Activated naive CD4-positive, alpha-beta T cell treated with anti-CD3 and anti-CD28 coated beads for 36 hours (primary cell): ENCODE measurements at regions not wholly inside any gene's neighbourhood (a gene's known extent, or its start where the extent isn't known, plus 50 kb on each side); places are given as distances from the start of the nearest gene placed in this dataset.

Experiments
- CTCF ChIA-PET: fragments of 350-600 bp; sonication (Branson Sonifier 250); formaldehyde crosslinking; loops from one replicate; lab custom pipeline; 2021; ENCODE audit warnings: antibody characterized with exemption; lab: Charles Lee
- DNase-seq: peaks from one replicate; pipeline ENCODE4 v3.0.0-alpha.2; 2020
- H3K27ac Mint-ChIP-seq: one replicate; pipeline ENCODE4 v1.8.0; 2021; ENCODE audit warnings: mild to moderate bottlenecking, mixed read lengths
- H3K27me3 Mint-ChIP-seq: one replicate; pipeline ENCODE4 v1.8.0; 2021; ENCODE audit warnings: low read depth, mixed read lengths
- H3K36me3 Mint-ChIP-seq: one replicate; pipeline ENCODE4 v1.8.0; 2021; ENCODE audit warnings: low read depth, mixed read lengths
- H3K4me1 Mint-ChIP-seq: one replicate; pipeline ENCODE4 v1.8.0; 2021; ENCODE audit warnings: low read depth, mixed read lengths
- H3K4me3 Mint-ChIP-seq: one replicate; pipeline ENCODE4 v1.8.0; 2021; ENCODE audit warnings: mild to moderate bottlenecking, moderate library complexity, mixed read lengths
- H3K9me3 Mint-ChIP-seq: one replicate; pipeline ENCODE4 v1.8.0; 2021; ENCODE audit warnings: mixed read lengths
- intact Hi-C: fragments of 100-400 bp; cut with micrococcal nuclease; formaldehyde crosslinking; loops from one replicate; pipeline ENCODE4 v1.15.1; 2023

DNA sequence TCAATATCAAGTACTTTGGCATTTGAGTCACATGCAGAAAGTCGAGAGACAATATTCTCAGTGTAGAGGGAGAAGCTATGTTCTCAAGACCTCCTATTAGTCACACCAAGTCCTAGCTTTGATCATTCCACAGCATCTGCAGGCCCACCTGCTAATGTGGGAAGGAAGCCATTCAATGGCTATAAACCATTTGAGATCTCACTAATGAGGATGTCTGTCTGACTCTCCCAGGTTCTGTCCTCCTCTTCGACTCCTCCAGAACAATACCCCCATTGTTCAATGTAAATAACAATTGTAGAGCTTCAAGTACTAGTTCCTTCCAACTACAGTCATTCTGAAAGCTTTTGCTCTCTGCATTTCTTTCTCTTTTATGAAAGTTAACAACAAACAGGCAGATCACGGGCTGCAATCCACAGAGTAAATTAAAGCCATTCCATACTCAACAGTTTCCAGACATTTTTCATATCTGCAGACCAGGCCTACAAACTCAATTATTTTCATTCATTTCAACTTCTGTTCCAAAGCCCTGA lies 140.2 kb upstream of the EDNRA start:
- Mint-ChIP-seq H3K9me3 (no peaks in the 10 kb centered on the region), H3K27ac (no peak overlapping the region)
- intact Hi-C loops: no loop called here

DNA sequence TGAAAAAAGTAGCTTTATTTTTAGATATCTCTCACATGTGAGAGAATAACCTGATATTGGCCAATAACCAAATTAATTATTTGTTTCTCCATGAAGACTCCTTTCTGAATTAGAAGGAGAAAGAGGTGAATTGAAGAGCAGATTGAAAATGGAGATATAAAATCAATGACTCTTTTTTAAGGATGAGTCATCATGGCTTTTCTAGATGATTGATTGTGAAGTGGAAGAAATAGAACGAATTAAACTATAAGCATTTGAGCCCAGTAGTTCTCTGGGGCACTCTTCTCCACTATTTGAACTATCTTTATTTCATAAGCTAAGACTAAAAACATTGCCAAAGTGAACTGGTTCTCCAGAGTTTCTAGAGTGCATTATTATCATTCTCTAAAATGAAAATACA lies 137.2 kb upstream of the EDNRA start:
- H3K27ac Mint-ChIP-seq: no peak overlapping the region
- intact Hi-C loops: no loop called here
- H3K4me3 Mint-ChIP-seq: no peak overlapping the region
- DNase-seq: no peak
- H3K9me3 Mint-ChIP-seq: no peaks in the 10 kb centered on the region
- peaks cover 3% of the 10 kb centered on the region for H3K27me3 Mint-ChIP-seq
- no peaks in the 10 kb centered on the region for H3K36me3 Mint-ChIP-seq
- CTCF ChIA-PET: no interaction called here
- no peaks in the 10 kb centered on the region for H3K4me1 Mint-ChIP-seq

More for the DNA sequence above, 140.2 kb upstream of the EDNRA start:
- no peak for DNase-seq
- H3K27me3 Mint-ChIP-seq: peaks cover 3% of the 10 kb centered on the region
- no peak overlapping the region for H3K4me3 Mint-ChIP-seq
- H3K4me1 Mint-ChIP-seq: no peaks in the 10 kb centered on the region
- CTCF ChIA-PET: no interaction called here
- H3K36me3 Mint-ChIP-seq: no peaks in the 10 kb centered on the region

DNA sequence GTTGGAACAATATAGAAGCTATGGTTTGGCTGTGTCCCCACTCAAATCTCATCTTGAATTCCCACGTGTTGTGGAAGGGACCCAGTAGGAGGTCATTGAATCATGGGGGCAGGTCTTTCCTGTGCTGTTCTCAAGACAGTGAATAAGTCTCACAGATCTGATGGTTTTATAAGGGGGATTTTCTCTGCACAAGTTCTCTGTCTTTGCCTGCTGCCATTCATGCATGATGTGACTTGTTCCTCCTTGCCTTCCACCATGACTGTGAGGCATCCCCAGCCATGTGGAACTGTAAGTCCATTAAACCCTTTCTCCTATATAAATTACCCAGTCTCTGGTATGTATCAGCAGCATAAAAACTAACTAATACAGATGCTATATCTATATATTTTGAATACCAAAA lies 135.2 kb upstream of the EDNRA start:
- peaks cover 3% of the 10 kb centered on the region for H3K27me3 Mint-ChIP-seq
- H3K36me3 Mint-ChIP-seq: no peaks in the 10 kb centered on the region
- H3K27ac Mint-ChIP-seq: no peak overlapping the region
- H3K9me3 Mint-ChIP-seq: no peaks in the 10 kb centered on the region
- H3K4me1 Mint-ChIP-seq: no peaks in the 10 kb centered on the region
- H3K4me3 Mint-ChIP-seq: no peak overlapping the region
- no peak for DNase-seq
- intact Hi-C loops: no loop called here
- CTCF ChIA-PET: no interaction called here

DNA sequence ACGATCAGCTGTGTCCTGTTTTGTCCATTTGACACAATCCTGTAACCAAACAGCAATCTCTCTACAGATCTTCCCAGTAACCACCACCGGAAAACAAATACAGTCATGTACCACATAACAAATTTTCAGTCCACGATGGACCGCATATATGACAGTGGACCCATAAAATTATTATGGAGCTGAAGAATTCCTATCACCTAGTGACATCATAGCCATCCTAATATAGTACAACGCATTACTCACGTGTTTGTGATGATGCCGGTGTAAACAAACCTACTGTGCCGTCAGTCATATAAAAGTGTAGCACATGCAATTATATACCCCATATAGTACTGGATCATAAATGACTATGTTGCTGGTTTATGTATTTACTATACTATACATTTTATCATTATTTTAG lies 133.7 kb upstream of the EDNRA start:
- CTCF ChIA-PET: no interaction called here
- Mint-ChIP-seq H3K4me1 (no peaks in the 10 kb centered on the region), H3K4me3 (no peak overlapping the region), H3K27ac (no peak overlapping the region), H3K36me3 (no peaks in the 10 kb centered on the region), H3K27me3 (no peaks in the 10 kb centered on the region), H3K9me3 (no peaks in the 10 kb centered on the region)
- no peak for DNase-seq
- intact Hi-C loops: no loop called here

DNA sequence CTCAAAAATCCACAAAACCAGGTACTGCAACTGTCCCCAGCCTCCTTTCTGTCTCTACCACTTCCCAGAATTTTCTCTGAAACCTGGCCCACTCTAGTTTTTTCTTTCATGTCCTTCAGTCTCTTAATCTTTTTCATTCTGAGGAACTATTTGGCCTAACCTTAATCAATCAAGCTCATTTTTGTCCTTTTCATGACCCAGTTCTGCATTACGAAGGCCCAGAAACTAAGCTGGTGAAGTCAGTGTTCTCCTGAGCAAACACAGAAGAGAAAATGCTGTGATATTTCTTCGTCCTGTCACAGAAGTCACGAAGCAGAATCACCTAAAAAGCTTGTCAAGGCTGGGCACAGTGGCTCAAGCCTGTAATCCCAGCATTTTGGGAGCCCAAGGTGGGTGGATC lies 131.7 kb upstream of the EDNRA start:
- Mint-ChIP-seq H3K9me3 (peaks cover 2% of the 10 kb centered on the region), H3K4me1 (no peaks in the 10 kb centered on the region), H3K27ac (no peak overlapping the region), H3K36me3 (no peaks in the 10 kb centered on the region), H3K27me3 (no peaks in the 10 kb centered on the region), H3K4me3 (no peak overlapping the region)
- no peak for DNase-seq
- CTCF ChIA-PET: no interaction called here
- intact Hi-C loops: no loop called here

DNA sequence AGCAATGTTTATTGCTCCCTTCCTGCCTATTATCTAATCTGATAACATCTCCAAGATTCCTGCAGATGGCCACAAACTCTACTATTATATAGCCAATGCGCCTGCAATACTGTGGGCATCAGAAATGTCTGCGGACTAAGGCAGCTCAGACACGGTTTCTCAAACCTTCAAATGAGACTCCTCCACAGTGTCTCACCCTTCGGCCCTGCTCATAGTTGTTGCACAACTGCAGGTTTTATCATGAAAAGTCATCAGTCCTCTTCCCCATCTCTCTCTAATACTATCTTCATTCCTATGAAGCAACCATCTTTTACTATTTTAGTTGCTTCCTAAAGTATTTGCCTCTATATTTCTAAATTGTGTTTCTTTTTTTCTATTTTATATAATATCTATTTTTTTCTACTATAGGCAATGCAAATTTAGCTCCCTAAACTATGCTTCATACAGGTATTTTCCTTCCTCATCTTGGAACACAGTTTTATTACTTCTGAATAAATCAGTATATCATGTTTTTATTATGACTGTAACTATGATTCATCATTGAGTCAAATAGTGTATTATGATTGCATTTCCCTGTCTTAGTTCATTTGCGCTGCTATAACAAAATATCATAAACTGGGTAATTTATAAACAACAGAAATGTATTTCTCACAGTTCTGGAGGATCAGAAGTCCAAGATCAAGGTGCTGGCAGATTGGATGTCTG lies 129.7 kb upstream of the EDNRA start:
- H3K4me1 Mint-ChIP-seq: no peaks in the 10 kb centered on the region
- CTCF ChIA-PET: interaction anchor here (1.2 kb wide), 1 partner anchor 12 kb away, joined by 3 read pairs; no protein-coding TSS in a partner anchor
- H3K27me3 Mint-ChIP-seq: no peaks in the 10 kb centered on the region
- no peaks in the 10 kb centered on the region for H3K36me3 Mint-ChIP-seq
- H3K27ac Mint-ChIP-seq: no peak overlapping the region
- intact Hi-C loops: no loop called here
- DNase-seq: no peak
- H3K4me3 Mint-ChIP-seq: no peak overlapping the region
- H3K9me3 Mint-ChIP-seq: peaks cover 2% of the 10 kb centered on the region

DNA sequence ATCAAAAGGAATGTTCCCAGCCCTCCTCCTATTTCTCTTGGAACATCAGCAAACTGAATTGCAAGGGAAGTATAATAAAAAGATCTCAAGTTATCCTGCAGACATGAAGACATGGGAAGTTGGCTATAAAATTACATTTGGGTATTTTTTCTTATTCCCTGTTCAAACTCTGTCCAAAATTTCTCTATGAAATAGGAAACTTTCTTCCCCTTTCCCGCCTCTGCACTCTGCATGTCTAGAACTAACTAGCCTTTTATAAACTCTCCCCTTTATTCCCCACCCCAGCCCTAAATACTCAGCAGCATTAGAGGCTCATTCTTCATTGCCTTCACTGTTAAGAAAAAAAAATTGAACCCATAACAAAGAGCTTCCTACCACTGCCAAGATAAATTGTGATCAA lies 126.7 kb upstream of the EDNRA start:
- Mint-ChIP-seq H3K4me3 (no peak overlapping the region), H3K36me3 (no peaks in the 10 kb centered on the region), H3K27ac (no peak overlapping the region), H3K27me3 (no peaks in the 10 kb centered on the region), H3K4me1 (no peaks in the 10 kb centered on the region), H3K9me3 (peaks cover 2% of the 10 kb centered on the region)
- DNase-seq: no peak
- intact Hi-C loops: no loop called here
- CTCF ChIA-PET: no interaction called here

DNA sequence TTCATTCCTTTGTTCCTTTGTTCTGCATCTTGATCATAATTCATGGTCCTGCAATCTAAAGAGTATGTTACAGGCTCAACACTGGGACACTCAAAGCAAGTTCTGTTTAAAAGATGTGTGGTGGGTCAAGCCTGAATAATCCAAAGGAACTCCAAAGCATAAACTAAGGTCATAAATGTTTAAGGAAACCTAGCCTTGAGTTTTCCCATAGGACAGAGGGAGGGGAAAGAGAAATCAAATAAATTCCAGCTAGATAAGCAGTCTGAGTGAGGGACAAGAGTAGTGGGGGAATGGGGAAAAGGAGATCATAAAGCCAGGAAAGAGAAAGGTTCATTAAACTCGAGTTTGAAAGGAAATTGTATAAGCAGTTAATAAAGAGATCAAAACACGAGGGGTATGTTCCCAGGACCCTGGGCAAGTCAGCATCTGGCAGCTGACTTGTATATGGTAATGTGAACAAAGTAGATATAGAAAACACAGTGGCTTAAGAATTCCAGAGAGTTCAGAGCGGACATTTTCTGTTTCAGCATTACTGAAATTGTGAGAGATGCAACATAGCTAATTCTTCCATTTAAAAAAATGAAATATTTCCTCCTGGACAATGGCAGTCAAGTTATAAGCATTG lies 125.8 kb upstream of the EDNRA start:
- CTCF ChIA-PET: interaction anchor here (0.7 kb wide), 1 partner anchor 401 kb away, joined by 3 read pairs; no protein-coding TSS in a partner anchor
- Mint-ChIP-seq H3K4me1 (no peaks in the 10 kb centered on the region), H3K27ac (no peak overlapping the region), H3K36me3 (no peaks in the 10 kb centered on the region), H3K9me3 (peaks cover 2% of the 10 kb centered on the region), H3K27me3 (no peaks in the 10 kb centered on the region), H3K4me3 (no peak overlapping the region)
- no peak for DNase-seq
- intact Hi-C loops: loop anchor here (5.0 kb wide), 1 partner anchor 1497 kb away; no protein-coding TSS in a partner anchor

DNA sequence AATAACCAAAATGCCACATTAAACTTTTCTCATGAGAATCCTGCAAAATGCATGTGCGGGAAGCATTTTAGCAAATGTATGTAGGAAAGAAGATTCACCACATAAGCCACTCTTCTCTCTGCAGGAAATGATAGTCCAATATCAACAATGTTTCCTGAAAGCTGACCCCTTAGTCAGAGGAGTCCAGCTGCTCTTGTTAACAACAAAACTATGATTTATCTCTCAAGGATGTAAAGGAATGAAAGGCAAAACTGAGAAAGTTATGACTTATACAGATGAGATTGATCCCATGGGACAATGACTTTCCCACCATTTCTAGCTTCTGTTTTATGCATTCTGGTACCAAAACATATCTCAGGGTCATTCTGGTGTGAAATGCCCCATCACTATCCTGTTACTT lies 125.0 kb upstream of the EDNRA start:
- H3K27me3 Mint-ChIP-seq: no peaks in the 10 kb centered on the region
- H3K36me3 Mint-ChIP-seq: no peaks in the 10 kb centered on the region
- no peak overlapping the region for H3K4me3 Mint-ChIP-seq
- H3K4me1 Mint-ChIP-seq: no peaks in the 10 kb centered on the region
- DNase-seq: no peak
- CTCF ChIA-PET: interaction anchor here (0.7 kb wide), 1 partner anchor 402 kb away, joined by 3 read pairs; no protein-coding TSS in a partner anchor
- H3K9me3 Mint-ChIP-seq: peaks cover 2% of the 10 kb centered on the region
- no peak overlapping the region for H3K27ac Mint-ChIP-seq
- intact Hi-C loops: loop anchor here (5.0 kb wide), 1 partner anchor 1496 kb away; no protein-coding TSS in a partner anchor

DNA sequence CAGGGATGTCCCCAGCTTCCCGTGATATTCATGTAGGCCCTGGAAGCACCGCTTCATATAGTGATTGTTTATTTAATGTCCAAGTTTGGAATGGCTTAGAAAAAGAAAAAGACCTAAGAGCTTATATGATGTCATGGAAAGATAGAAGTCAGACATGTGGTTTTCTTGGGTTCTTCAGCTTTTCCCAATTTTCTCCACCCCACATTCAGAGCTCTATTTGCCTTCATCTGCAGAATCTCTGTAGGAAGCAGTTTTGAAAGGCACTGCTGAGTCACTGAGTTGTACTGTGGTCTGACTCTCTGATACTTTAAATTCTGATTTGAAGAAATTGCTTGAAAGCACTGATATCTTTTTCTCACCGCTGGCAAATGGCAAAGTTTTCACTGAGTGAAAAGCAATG lies 120.6 kb upstream of the EDNRA start:
- intact Hi-C loops: no loop called here
- H3K27me3 Mint-ChIP-seq: no peaks in the 10 kb centered on the region
- no peak overlapping the region for H3K4me3 Mint-ChIP-seq
- no peaks in the 10 kb centered on the region for H3K9me3 Mint-ChIP-seq
- no peak overlapping the region for H3K27ac Mint-ChIP-seq
- H3K4me1 Mint-ChIP-seq: no peaks in the 10 kb centered on the region
- H3K36me3 Mint-ChIP-seq: no peaks in the 10 kb centered on the region
- CTCF ChIA-PET: no interaction called here
- no peak for DNase-seq

DNA sequence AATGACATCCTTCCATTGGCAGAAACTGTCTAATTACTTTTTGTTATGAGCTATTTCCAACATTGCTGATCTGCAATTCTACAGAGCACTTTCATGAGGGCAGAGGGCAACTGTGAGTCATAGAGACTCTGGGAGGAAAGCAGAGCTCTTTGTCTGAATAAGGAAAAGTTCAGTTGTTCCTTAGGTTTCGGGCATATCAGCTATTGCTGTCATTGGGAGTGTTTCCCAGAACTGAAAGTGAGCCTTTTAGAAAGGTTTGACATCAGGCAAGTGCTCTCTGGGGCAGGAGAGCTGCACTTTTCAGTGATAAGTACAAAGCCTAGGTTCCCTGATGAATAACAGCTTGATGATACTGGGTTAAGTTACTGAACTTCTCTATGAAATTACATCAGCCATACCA lies 119.2 kb upstream of the EDNRA start:
- H3K36me3 Mint-ChIP-seq: no peaks in the 10 kb centered on the region
- H3K4me3 Mint-ChIP-seq: no peak overlapping the region
- no peaks in the 10 kb centered on the region for H3K27me3 Mint-ChIP-seq
- no peaks in the 10 kb centered on the region for H3K4me1 Mint-ChIP-seq
- CTCF ChIA-PET: no interaction called here
- intact Hi-C loops: no loop called here
- H3K27ac Mint-ChIP-seq: no peak overlapping the region
- no peak for DNase-seq
- no peaks in the 10 kb centered on the region for H3K9me3 Mint-ChIP-seq

DNA sequence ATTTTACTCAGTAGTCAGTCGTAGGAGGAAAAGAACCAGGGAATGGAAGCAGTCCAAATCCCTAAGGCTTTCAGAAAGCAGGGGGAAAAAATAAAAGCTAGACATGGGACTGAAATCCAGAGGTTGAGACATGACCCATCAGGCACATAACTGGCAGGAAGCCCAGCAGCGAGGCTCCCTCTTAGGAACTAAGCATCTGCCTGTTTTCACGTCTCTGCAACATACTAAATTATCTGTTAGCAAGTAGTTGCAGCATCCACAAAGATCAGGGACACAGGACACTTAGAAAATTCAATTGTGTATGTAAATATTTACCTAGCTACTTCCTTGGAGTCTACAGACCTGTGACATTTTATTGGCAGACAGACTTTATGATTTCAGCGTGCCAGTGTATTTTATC lies 118.0 kb upstream of the EDNRA start:
- intact Hi-C loops: no loop called here
- Mint-ChIP-seq H3K4me1 (no peaks in the 10 kb centered on the region), H3K36me3 (no peaks in the 10 kb centered on the region), H3K27me3 (no peaks in the 10 kb centered on the region), H3K27ac (no peak overlapping the region), H3K4me3 (no peak overlapping the region), H3K9me3 (no peaks in the 10 kb centered on the region)
- DNase-seq: no peak
- CTCF ChIA-PET: no interaction called here

DNA sequence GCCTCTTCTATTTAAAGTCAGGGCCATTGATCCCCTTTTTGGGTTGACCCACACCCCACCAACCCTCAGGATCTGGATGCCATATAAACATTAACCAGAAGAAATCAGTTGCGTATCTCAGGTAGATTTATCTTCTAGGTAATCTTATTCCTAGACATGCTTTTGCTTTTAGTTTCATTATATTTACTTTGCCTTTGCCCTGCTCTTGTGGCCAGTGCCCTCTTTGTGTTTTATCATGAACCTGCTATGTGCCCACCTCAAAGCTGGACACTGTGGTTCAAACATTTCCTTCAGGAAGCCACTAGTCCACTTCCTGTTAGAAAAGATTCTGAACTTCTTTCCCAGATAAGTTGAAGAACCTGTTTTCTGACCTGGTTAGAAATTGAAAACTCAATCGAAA lies 117.4 kb upstream of the EDNRA start:
- no peak for DNase-seq
- Mint-ChIP-seq H3K36me3 (no peaks in the 10 kb centered on the region), H3K27ac (no peak overlapping the region), H3K27me3 (no peaks in the 10 kb centered on the region), H3K4me1 (no peaks in the 10 kb centered on the region), H3K9me3 (no peaks in the 10 kb centered on the region), H3K4me3 (no peak overlapping the region)
- intact Hi-C loops: no loop called here
- CTCF ChIA-PET: no interaction called here
